ENCODE measurements at regions not wholly inside any gene's neighbourhood (a gene's known extent, or its start where the extent isn't known, plus 50 kb on each side); places are given as distances from the start of the nearest gene placed in this dataset.

- TF ChIP-seq POLR2A (IDR thresholded peaks at IDR 0.05; ENCODE audit: low read depth, low read length) (no peak), TAF1 (IDR thresholded peaks at IDR 0.05; ENCODE audit: low read depth, low read length) (no peak), POU2F2 (IDR thresholded peaks at IDR 0.05; ENCODE audit: low read depth, low read length) (no peak), POLR2AphosphoS5 (IDR thresholded peaks at IDR 0.05; ENCODE audit: low read depth, low read length) (no peak), SPI1 (IDR thresholded peaks at IDR 0.05; ENCODE audit: low read depth, low read length) (no peak)
These were observed 316.7 kb upstream of the SORCS1 start for GRCh38 chr10:107481224-107481623.
